ENCODE measurements at regions not wholly inside any gene's neighbourhood (a gene's known extent, or its start where the extent isn't known, plus 50 kb on each side); places are given as distances from the start of the nearest gene placed in this dataset.

DNA sequence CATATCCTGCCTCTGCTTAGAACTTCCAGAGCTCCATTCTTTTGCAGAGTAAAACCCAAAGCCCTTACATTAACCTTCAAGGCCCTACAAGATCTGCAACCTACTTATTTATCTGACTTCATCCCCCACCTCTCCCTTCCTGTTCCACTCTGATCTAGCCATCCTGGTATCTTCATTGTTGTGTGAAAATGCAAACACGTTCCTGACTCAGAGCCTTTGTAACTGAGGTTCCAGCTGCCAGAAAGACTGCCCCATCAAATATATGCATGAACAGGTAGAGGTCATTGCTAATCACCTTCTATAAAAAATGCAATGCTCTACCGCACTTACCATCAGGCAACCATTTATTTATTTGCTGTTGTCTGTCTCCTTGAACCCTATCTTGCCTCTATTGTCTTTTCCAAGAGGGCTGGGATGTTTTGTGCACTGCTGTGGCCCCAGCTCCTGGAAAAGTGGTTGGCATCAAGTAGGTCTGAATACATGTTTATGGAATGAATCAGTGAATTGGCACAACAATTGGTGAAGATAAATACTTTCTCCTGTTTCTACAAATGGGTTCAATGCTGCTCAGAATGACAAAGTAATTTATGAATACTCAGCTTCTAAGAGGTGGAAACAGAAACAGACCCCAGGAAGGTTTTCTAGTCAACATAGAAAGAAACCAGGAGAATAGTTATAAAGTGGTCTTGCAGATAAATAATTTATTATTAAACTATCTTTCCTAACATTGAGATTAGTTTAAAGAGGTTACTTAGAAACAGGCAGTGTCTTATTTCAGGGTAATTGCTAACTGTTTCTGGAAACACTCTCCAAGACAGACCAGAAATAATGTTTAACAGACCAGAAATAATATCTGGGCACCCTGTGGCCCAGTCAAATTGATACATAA, 230.6 kb upstream of the CD180 start:
- H3K4me1 Mint-ChIP-seq, result no peaks in the 10 kb centered on the region
- DNase-seq, result no peak
- no peak for ATAC-seq (replicated peaks)

GRCh38 chr5:67425514-67425913, 228.9 kb upstream of the CD180 start:
- no peaks in the 10 kb centered on the region for H3K36me3 Mint-ChIP-seq
- no peak for ATAC-seq (replicated peaks)
- no peak overlapping the region for H3K27ac Mint-ChIP-seq
- H3K9me3 Mint-ChIP-seq, result peaks cover 0 to 3% of the 10 kb centered on the region in 2 donors
- H3K4me1 Mint-ChIP-seq, result no peaks in the 10 kb centered on the region
- DNase-seq, result no peak
- no peak overlapping the region for H3K4me3 Mint-ChIP-seq
- peaks cover 0 to 5% of the 10 kb centered on the region in 2 donors for H3K27me3 Mint-ChIP-seq

More for the DNA sequence above, 230.6 kb upstream of the CD180 start:
- no peak overlapping the region for H3K4me3 Mint-ChIP-seq
- H3K36me3 Mint-ChIP-seq, result no peaks in the 10 kb centered on the region
- H3K9me3 Mint-ChIP-seq, result no peaks in the 10 kb centered on the region
- no peaks in the 10 kb centered on the region for H3K27me3 Mint-ChIP-seq
- no peak overlapping the region for H3K27ac Mint-ChIP-seq

DNA sequence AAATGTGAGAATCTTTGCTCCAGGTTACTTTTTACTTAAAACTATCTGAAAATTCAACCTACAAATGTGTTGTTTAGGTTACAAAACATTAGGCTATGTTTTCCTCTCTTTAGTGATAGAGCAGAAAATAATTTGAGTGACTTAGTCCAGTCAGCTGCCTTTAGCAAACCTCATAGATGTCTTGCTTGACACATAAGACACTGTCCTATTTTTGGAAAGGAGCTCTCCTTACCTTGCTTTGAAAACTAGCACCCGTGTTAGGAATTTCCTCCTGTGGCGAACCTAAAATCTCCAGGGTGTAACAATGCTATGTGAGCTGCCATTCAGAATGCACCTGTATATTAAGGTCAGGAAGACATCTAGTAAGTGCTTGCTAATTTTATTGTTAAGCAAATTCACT, 221.2 kb upstream of the CD180 start:
- no peaks in the 10 kb centered on the region for H3K36me3 Mint-ChIP-seq
- H3K9me3 Mint-ChIP-seq, result peaks cover 0 to 3% of the 10 kb centered on the region in 2 donors
- DNase-seq (no peak), ATAC-seq (replicated peaks) (no peak)
- H3K4me3 Mint-ChIP-seq, result no peak overlapping the region
- H3K27ac Mint-ChIP-seq, result no peak overlapping the region
- H3K27me3 Mint-ChIP-seq, result peaks cover 0 to 5% of the 10 kb centered on the region in 2 donors
- H3K4me1 Mint-ChIP-seq, result peaks cover 0 to 4% of the 10 kb centered on the region in 2 donors

GRCh38 chr5:67416986-67417385, 220.4 kb upstream of the CD180 start:
- no peak overlapping the region for H3K27ac Mint-ChIP-seq
- DNase-seq, result no peak
- peaks cover 0 to 5% of the 10 kb centered on the region in 2 donors for H3K27me3 Mint-ChIP-seq
- no peak for ATAC-seq (replicated peaks)
- peaks cover 0 to 4% of the 10 kb centered on the region in 2 donors for H3K4me1 Mint-ChIP-seq
- peaks cover 0 to 3% of the 10 kb centered on the region in 2 donors for H3K9me3 Mint-ChIP-seq
- no peak overlapping the region for H3K4me3 Mint-ChIP-seq
- no peaks in the 10 kb centered on the region for H3K36me3 Mint-ChIP-seq

- DNase-seq, result peak; percentile 2
- peak; percentile 80 to 90 for ATAC-seq (replicated peaks)
- Mint-ChIP-seq H3K4me3 (no peak overlapping the region), H3K4me1 (peaks cover 0 to 4% of the 10 kb centered on the region in 2 donors), H3K36me3 (no peaks in the 10 kb centered on the region), H3K27ac (peak overlapping the region; percentile 73), H3K9me3 (peaks cover 0 to 3% of the 10 kb centered on the region in 2 donors), H3K27me3 (peaks cover 0 to 5% of the 10 kb centered on the region in 2 donors)
These were observed 219.7 kb upstream of the CD180 start for GRCh38 chr5:67416133-67416937.

DNA sequence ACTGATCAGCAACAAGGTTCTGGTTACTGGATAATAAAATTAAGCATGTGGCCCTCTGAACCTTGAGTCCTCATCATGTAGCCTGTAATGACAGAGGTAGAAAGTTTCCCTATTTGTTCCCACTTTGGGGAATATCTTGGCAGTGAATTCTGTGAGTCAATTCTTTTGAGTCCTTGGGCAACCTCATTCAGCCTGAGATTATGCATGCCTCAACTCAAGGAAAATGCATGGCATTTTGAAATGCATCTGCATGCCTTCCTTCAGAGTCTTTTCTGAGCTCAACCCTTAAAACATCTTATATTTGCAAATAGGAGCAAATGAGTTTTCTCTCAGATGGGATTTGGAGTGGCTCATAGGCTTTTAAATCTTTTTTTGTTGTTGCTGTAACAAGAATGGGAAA, 218.1 kb upstream of the CD180 start:
- H3K4me3 Mint-ChIP-seq, result no peak overlapping the region
- peak overlapping the region; percentile 21 for H3K27ac Mint-ChIP-seq
- H3K27me3 Mint-ChIP-seq, result no peaks in the 10 kb centered on the region
- H3K36me3 Mint-ChIP-seq, result no peaks in the 10 kb centered on the region
- H3K9me3 Mint-ChIP-seq, result no peaks in the 10 kb centered on the region
- no peak for ATAC-seq (replicated peaks)
- H3K4me1 Mint-ChIP-seq, result peaks cover under 1 to 4% of the 10 kb centered on the region in 2 donors
- DNase-seq, result no peak

DNA sequence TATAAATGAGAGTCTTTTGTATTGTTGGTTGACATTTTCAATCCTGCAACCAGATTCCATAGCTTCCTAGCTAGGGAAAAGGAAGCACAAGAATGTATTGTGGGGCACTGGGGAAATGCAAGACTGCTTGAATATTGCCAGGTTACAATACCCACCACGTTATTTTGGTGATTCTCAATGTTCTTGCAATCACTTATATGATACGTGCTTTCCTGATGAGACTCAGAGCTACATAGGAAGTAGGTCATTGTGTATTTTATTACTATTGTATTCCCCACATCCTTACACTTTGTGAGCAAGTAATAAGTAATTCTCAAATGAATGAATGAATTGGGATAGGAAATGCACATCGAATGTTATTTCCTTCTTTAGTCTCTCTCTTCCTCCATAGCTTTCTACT, 217.1 kb upstream of the CD180 start:
- Mint-ChIP-seq H3K9me3 (no peaks in the 10 kb centered on the region), H3K4me3 (no peak overlapping the region), H3K4me1 (peaks cover 10% of the 10 kb centered on the region in 2 donors), H3K36me3 (no peaks in the 10 kb centered on the region), H3K27ac (no peak overlapping the region), H3K27me3 (no peaks in the 10 kb centered on the region)
- DNase-seq (no peak), ATAC-seq (replicated peaks) (no peak)

DNA sequence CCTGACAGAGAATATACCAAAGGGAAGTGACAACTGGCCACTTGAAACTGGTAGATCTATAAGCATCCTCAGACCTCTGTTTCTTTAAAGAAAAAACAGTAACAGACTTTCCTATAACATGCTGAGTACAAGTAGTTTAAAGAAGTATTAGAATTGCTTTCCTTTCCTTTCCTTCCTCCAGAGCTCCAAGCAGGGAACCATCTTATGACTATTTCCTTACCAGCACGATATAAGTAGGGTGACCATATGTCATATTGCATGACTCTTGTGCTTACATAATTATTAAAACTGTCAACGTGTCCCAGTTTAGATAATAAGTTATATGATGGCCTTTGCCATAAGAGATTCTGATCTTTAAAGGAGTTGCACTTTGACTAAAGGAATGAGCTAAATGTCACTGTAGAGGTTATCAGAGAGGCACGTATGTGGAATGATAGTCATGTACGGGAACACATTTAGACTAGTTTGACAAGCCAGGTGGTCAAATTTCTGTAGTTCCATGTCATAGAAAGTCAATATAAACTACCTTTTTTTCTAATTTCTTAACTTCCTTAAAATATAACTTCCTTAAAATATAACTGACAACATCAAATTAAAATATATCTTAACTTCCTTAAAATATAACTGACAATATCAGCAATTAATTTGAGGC, 212.7 kb upstream of the CD180 start:
- no peaks in the 10 kb centered on the region for H3K9me3 Mint-ChIP-seq
- H3K36me3 Mint-ChIP-seq, result no peaks in the 10 kb centered on the region
- peaks cover 6 to 14% of the 10 kb centered on the region in 2 donors for H3K4me1 Mint-ChIP-seq
- DNase-seq (no peak), ATAC-seq (replicated peaks) (peak; percentile 39 to 57)
- no peak overlapping the region for H3K27ac Mint-ChIP-seq
- H3K4me3 Mint-ChIP-seq, result no peak overlapping the region
- H3K27me3 Mint-ChIP-seq, result no peaks in the 10 kb centered on the region

DNA sequence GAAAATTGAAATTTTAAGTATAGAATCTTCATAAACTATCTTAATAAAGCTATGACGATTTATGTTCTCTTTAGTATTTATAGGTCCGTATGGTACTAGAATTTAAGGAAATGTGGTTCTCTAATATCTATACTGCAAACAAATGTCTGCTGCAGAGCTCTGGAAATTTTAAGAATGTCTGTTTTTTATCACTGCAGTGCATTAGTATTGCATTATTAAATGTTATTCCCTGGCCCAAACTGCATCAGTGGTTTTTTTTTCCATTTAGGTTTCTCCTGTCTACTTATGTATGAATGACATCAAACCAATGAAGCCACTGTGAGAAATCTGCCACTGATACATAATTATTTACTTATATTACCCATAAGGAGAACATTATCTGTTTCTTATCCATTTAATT, 211.4 kb upstream of the CD180 start:
- no peak for ATAC-seq (replicated peaks)
- no peaks in the 10 kb centered on the region for H3K27me3 Mint-ChIP-seq
- H3K36me3 Mint-ChIP-seq, result no peaks in the 10 kb centered on the region
- DNase-seq, result no peak
- no peaks in the 10 kb centered on the region for H3K9me3 Mint-ChIP-seq
- H3K27ac Mint-ChIP-seq, result no peak overlapping the region
- H3K4me1 Mint-ChIP-seq, result peaks cover 6 to 14% of the 10 kb centered on the region in 2 donors
- no peak overlapping the region for H3K4me3 Mint-ChIP-seq

DNA sequence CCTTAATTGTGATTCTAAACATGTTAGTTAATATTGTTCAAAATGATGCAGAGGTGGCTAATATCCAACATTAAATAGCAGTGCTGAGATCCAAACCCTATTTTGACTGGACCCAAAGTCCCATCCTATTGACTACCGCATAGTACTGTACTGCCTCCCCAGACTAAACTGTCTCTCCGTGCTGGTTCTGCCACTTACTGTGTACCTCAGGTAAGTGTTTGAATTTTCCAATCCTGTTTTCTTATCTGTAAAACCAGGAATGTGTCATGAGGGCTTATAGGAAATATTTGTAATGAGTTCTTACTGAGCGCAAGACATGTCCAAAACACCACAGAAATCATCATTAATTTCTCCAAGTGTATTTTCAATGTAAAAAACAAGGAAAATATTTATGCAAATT, 209.2 kb upstream of the CD180 start:
- no peaks in the 10 kb centered on the region for H3K9me3 Mint-ChIP-seq

GRCh38 chr5:67405101-67405364, 208.4 kb upstream of the CD180 start:
- Mint-ChIP-seq H3K4me3 (no peak overlapping the region), H3K27me3 (peaks cover 0 to 4% of the 10 kb centered on the region in 2 donors), H3K9me3 (no peaks in the 10 kb centered on the region), H3K36me3 (no peaks in the 10 kb centered on the region), H3K4me1 (peaks cover 8 to 14% of the 10 kb centered on the region in 2 donors), H3K27ac (no peak overlapping the region)
- no peak for ATAC-seq (replicated peaks)
- DNase-seq, result no peak

More for the DNA sequence above, 209.2 kb upstream of the CD180 start:
- ATAC-seq (replicated peaks), result no peak
- Mint-ChIP-seq H3K27me3 (peaks cover 0 to 4% of the 10 kb centered on the region in 2 donors), H3K4me1 (peaks cover 6 to 14% of the 10 kb centered on the region in 2 donors), H3K27ac (no peak overlapping the region), H3K36me3 (no peaks in the 10 kb centered on the region), H3K4me3 (no peak overlapping the region)
- DNase-seq, result no peak

DNA sequence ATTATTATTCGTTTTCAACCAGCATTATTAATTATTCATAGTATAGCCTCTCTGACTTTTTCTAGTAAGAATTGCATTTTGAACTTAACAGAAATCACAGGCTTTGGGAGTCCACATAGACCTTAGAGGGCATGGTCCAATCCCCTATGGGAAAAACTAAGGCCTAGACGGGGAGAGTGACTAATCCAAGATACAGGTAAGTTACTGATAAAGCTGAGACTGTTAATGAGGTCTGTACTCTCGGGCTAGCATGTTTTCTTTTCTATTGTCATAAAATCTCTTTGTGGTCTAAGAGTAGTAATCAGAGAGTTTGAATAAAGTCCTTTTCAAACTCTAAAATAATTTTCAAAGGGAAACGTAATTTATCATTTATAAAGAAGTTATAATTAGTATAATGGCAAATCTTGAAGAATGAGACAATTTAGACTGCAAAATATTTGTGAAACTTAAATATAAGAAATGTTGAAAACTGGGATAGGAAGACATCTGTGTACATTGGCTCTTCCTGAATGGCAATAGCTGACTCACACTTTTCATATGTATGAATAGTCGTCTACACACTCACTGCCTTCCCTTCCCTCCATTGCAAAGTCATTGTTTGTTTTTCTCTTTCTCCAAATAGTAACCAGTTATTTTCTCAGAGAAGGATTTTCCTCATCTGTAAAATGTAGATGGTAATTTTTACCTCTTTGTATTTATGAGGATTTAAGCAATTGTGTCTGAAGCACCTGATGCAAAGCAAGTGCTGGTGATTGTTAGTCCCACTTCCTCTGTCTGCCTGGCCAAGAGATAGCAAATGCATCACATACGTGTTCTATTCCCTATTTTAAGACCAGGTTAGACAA, 207.9 kb upstream of the CD180 start:
- H3K27me3 Mint-ChIP-seq, result peaks cover 0 to 4% of the 10 kb centered on the region in 2 donors
- H3K27ac Mint-ChIP-seq, result no peak overlapping the region
- no peaks in the 10 kb centered on the region for H3K9me3 Mint-ChIP-seq
- H3K4me1 Mint-ChIP-seq, result peaks cover 8 to 12% of the 10 kb centered on the region in 2 donors
- H3K4me3 Mint-ChIP-seq, result no peak overlapping the region
- ATAC-seq (replicated peaks) (no peak), DNase-seq (no peak)
- no peaks in the 10 kb centered on the region for H3K36me3 Mint-ChIP-seq

GRCh38 chr5:67402526-67402925, 205.9 kb upstream of the CD180 start:
- H3K4me1 Mint-ChIP-seq, result peaks cover 0 to 2% of the 10 kb centered on the region in 2 donors
- no peak overlapping the region for H3K27ac Mint-ChIP-seq
- H3K36me3 Mint-ChIP-seq, result no peaks in the 10 kb centered on the region
- no peaks in the 10 kb centered on the region for H3K9me3 Mint-ChIP-seq
- peaks cover 0 to 9% of the 10 kb centered on the region in 2 donors for H3K27me3 Mint-ChIP-seq
- DNase-seq (no peak), ATAC-seq (replicated peaks) (no peak)
- no peak overlapping the region for H3K4me3 Mint-ChIP-seq

DNA sequence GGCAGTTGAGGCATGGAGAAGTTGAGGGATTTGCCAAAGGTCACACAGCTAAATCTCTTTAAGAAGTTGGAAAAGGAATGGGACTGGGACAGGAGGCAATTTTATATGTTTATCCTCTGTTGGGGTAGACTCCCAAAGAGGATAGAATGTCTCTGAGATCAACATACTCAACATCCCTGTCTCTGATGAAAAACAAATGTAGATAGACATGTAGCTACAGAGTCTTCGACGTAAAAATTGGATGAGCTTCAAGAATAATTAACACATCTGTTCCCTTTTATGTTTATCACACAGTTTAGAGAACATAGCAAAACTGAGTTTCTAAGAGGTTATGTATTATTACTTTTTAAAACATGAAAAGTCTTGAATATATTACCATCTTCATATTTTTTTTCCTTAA, 204.6 kb upstream of the CD180 start:
- no peaks in the 10 kb centered on the region for H3K9me3 Mint-ChIP-seq
- no peak for ATAC-seq (replicated peaks)
- no peak overlapping the region for H3K4me3 Mint-ChIP-seq
- H3K27ac Mint-ChIP-seq, result no peak overlapping the region
- H3K36me3 Mint-ChIP-seq, result no peaks in the 10 kb centered on the region
- H3K4me1 Mint-ChIP-seq, result peaks cover 0 to 2% of the 10 kb centered on the region in 2 donors
- no peak for DNase-seq
- peaks cover 0 to 9% of the 10 kb centered on the region in 2 donors for H3K27me3 Mint-ChIP-seq

Measured in stimulated activated naive B cell treated with anti-CD40 and anti-IgM and Interleukin-4, amounts not matched to agents 10 μg/mL and 1 μg/mL and 100 μg/mL, for 72 hours (primary cell).